Mesendoderm (in vitro differentiated cells): ENCODE measurements at regions not wholly inside any gene's neighbourhood (a gene's known extent, or its start where the extent isn't known, plus 50 kb on each side); places are given as distances from the start of the nearest gene placed in this dataset.

Experiments
- DNase-seq: peaks from one replicate; pipeline ENCODE4 v3.0.0; 2013
- H2AK5ac ChIP-seq: 2 replicates; pipeline ENCODE4 v1.6.1; 2013; ENCODE audit warnings: low read length, inconsistent platforms
- H2BK120ac ChIP-seq: 2 replicates; pipeline ENCODE4 v1.6.1; 2013; ENCODE audit warnings: low read depth, mild to moderate bottlenecking, low read length, moderate library complexity, mixed read lengths
- H2BK15ac ChIP-seq: replicated peaks from 2 replicates; pipeline ENCODE4 v1.6.1; 2013; ENCODE audit warnings: low read depth, mild to moderate bottlenecking, moderate library complexity
- H2BK5ac ChIP-seq: 2 replicates; pipeline ENCODE4 v1.6.1; 2013; ENCODE audit warnings: low read length, inconsistent platforms
- H3K18ac ChIP-seq: 2 replicates; pipeline ENCODE4 v1.6.1; 2013; ENCODE audit warnings: mild to moderate bottlenecking, low read length, mixed read lengths
- H3K23ac ChIP-seq: one replicate; pipeline ENCODE4 v1.6.1; 2013; ENCODE audit warnings: low read length
- H3K27ac ChIP-seq: 2 replicates; pipeline ENCODE4 v1.5.1; 2013; ENCODE audit warnings: low read depth, mild to moderate bottlenecking, inconsistent platforms, low read length, moderate library complexity
- H3K27me3 ChIP-seq: 2 replicates; pipeline ENCODE4 v1.6.1; 2013; ENCODE audit warnings: low read length, control low read depth, mild to moderate bottlenecking, inconsistent platforms; ENCODE audit not compliant: insufficient read depth, poor library complexity
- H3K36me3 ChIP-seq: 2 replicates; pipeline ENCODE4 v1.6.1; 2013; ENCODE audit warnings: low read length, inconsistent platforms; ENCODE audit not compliant: control insufficient read depth, insufficient read depth
- H3K4ac ChIP-seq: one replicate; pipeline ENCODE4 v1.6.1; 2013; ENCODE audit warnings: low read depth, mild to moderate bottlenecking, low read length, moderate library complexity
- H3K4me1 ChIP-seq: 2 replicates; pipeline ENCODE4 v1.6.1; 2013; ENCODE audit warnings: low read depth, low read length, inconsistent platforms; ENCODE audit not compliant: control insufficient read depth
- H3K4me2 ChIP-seq: 2 replicates; pipeline ENCODE4 v1.6.1; 2013; ENCODE audit warnings: low read length
- H3K4me3 ChIP-seq: 2 replicates; pipeline ENCODE4 v1.5.1; 2013; ENCODE audit warnings: mild to moderate bottlenecking, low read length
- H3K56ac ChIP-seq: one replicate; pipeline ENCODE4 v1.6.1; 2013; ENCODE audit warnings: low read length
- H3K79me1 ChIP-seq: 2 replicates; pipeline ENCODE4 v1.6.1; 2013; ENCODE audit warnings: low read length, inconsistent platforms
- H3K79me2 ChIP-seq: 2 replicates; pipeline ENCODE4 v1.6.1; 2013; ENCODE audit warnings: mild to moderate bottlenecking, low read length; ENCODE audit not compliant: control insufficient read depth, insufficient read depth
- H3K9ac ChIP-seq: 2 replicates; pipeline ENCODE4 v1.6.1; 2013; ENCODE audit warnings: low read length, inconsistent platforms
- H4K5ac ChIP-seq: one replicate; pipeline ENCODE4 v1.6.1; 2013; ENCODE audit warnings: low read length
- H4K8ac ChIP-seq: one replicate; pipeline ENCODE4 v1.6.1; 2013; ENCODE audit warnings: low read depth, mild to moderate bottlenecking, control low read depth, low read length, moderate library complexity
- WGBS: extraction: QIAGEN DNeasy Blood & Tissue Kit; methylation state at CpG from one replicate; pipeline ENCODE4 v1.1.7; 2013; ENCODE audit warnings: low lambda C conversion rate, missing lambda C conversion rate; ENCODE audit not compliant: insufficient coverage; ENCODE audit errors: extremely low coverage; 5-methylcytosine and 5-hydroxymethylcytosine counted together

DNA sequence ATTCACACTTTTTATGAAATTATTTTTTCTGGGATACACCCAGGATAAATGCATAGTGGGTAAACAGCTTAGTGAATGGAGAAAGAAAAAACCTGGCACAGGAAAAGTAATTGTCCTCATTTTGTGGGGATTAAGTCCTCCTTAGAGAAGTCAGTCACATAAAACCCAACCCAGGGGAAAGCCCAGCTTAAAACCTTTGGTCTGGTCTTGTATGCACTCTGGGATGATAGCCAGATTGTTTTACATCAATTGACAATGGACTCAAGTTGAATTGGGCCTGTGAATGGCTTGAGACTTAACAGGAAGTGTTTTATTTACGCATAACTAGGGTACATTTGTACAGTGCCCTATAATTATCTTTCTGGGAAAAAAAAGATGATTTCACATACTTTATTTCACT lies 561.3 kb upstream of the GRIA3 start:
- no peak overlapping the region for H3K9ac ChIP-seq
- DNase-seq, result no peak

DNA sequence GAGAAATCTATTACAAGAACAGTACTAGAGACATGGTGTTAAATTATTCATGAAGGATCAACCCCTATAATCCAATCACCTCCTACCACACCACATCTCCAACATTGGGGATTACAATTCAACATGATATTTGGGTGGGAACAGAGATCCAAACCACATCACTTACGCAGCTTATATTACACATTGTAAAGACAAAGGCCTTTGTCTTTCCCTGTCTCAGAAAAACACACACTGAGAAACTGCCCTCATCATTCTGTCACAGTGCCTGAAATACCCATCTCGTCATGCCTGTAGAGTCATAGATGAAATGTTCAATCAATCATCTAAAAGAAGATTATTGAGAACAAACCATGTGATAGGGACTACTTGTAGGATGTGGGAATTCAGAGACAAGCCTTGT lies 558.8 kb upstream of the GRIA3 start:
- H3K79me1 ChIP-seq, result no peaks in the 10 kb centered on the region
- H3K4me1 ChIP-seq, result no peaks in the 10 kb centered on the region
- no peak overlapping the region for H4K5ac ChIP-seq
- H3K36me3 ChIP-seq, result no peaks in the 10 kb centered on the region
- no peak overlapping the region for H2BK15ac ChIP-seq
- H3K4me3 ChIP-seq, result no peak overlapping the region
- H2AK5ac ChIP-seq, result no peak overlapping the region
- H3K4ac ChIP-seq, result no peak overlapping the region
- DNase-seq, result no peak
- H3K4me2 ChIP-seq, result no peak overlapping the region
- no peak overlapping the region for H3K56ac ChIP-seq
- no peak overlapping the region for H2BK5ac ChIP-seq
- H3K27me3 ChIP-seq, result no peaks in the 10 kb centered on the region
- no peak overlapping the region for H2BK120ac ChIP-seq
- H3K27ac ChIP-seq, result no peak overlapping the region
- H3K18ac ChIP-seq, result no peak overlapping the region
- no peak overlapping the region for H3K23ac ChIP-seq
- H3K79me2 ChIP-seq, result no peaks in the 10 kb centered on the region
- no peak overlapping the region for H3K9ac ChIP-seq
- WGBS, result no CpG with 5 or more reads among the region's 2 CpGs
- H4K8ac ChIP-seq, result no peak overlapping the region

More for the DNA sequence above, 561.3 kb upstream of the GRIA3 start:
- H2BK15ac ChIP-seq, result no peak overlapping the region
- H3K27ac ChIP-seq, result no peak overlapping the region
- H3K18ac ChIP-seq, result no peak overlapping the region
- H3K4me1 ChIP-seq, result no peaks in the 10 kb centered on the region
- H2BK120ac ChIP-seq, result no peak overlapping the region
- no peak overlapping the region for H4K5ac ChIP-seq
- no peaks in the 10 kb centered on the region for H3K27me3 ChIP-seq
- no peak overlapping the region for H3K4me2 ChIP-seq
- H3K23ac ChIP-seq, result no peak overlapping the region
- H3K4me3 ChIP-seq, result no peak overlapping the region
- H3K36me3 ChIP-seq, result no peaks in the 10 kb centered on the region
- H2BK5ac ChIP-seq, result no peak overlapping the region
- H3K79me1 ChIP-seq, result no peaks in the 10 kb centered on the region
- no peak overlapping the region for H4K8ac ChIP-seq
- no peaks in the 10 kb centered on the region for H3K79me2 ChIP-seq
- no peak overlapping the region for H2AK5ac ChIP-seq
- no peak overlapping the region for H3K4ac ChIP-seq
- WGBS, result no CpG with 5 or more reads among the region's 1 CpG
- H3K56ac ChIP-seq, result no peak overlapping the region

DNA sequence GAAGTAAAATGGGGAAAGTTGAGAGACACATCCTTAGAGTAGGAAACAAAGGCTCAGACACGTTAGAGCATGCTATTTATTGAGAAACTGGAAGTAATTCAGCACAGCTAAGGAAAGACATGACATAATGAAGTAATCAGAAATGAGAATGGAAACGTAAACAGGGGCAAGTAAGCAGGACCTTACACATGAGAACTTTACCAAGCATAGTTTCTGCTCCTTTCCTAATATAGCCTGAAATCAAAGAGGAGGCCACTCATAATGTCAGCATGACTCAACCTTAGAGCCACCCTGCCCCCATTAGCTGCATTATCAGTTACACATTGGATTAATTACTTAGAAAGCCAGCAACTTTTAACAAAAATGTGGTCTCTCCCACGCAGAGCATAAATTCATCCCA lies 558.3 kb upstream of the GRIA3 start:
- Histone ChIP-seq H2BK120ac (no peak overlapping the region), H3K4me3 (no peak overlapping the region), H3K18ac (no peak overlapping the region), H2AK5ac (no peak overlapping the region), H3K4ac (no peak overlapping the region), H3K36me3 (no peaks in the 10 kb centered on the region), H4K5ac (no peak overlapping the region), H3K79me1 (no peaks in the 10 kb centered on the region), H3K4me2 (no peak overlapping the region), H3K4me1 (no peaks in the 10 kb centered on the region), H2BK15ac (no peak overlapping the region), H3K23ac (no peak overlapping the region), H3K56ac (no peak overlapping the region), H4K8ac (no peak overlapping the region), H2BK5ac (no peak overlapping the region), H3K27ac (no peak overlapping the region), H3K79me2 (no peaks in the 10 kb centered on the region), H3K9ac (no peak overlapping the region), H3K27me3 (no peaks in the 10 kb centered on the region)
- no CpG with 5 or more reads among the region's 3 CpGs for WGBS
- no peak for DNase-seq

DNA sequence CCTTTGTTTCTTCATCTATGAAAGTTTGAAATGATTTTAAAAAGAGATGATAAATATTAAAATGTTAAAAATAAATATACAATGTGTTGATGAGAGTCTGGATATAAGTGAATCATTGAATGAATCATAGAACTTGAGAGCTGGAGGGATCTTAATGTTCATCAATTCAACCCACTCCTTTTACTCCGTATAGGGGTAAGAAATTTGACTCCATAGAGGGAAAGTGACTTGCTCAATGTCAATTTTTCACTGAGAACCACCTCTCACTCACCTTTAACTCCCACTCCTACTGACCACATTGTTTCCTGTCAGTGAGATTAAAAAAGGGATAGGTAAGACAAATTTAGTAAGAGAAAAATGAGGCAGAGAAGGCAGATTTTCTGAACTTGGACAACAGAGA lies 557.2 kb upstream of the GRIA3 start:
- Histone ChIP-seq H3K4me1 (no peaks in the 10 kb centered on the region), H3K27me3 (no peaks in the 10 kb centered on the region), H4K8ac (no peak overlapping the region), H3K79me2 (no peaks in the 10 kb centered on the region), H3K36me3 (no peaks in the 10 kb centered on the region), H3K56ac (no peak overlapping the region), H2AK5ac (no peak overlapping the region), H3K4ac (no peak overlapping the region), H3K79me1 (no peaks in the 10 kb centered on the region), H3K4me3 (no peak overlapping the region), H2BK5ac (no peak overlapping the region), H4K5ac (no peak overlapping the region), H3K27ac (no peak overlapping the region), H3K18ac (no peak overlapping the region), H2BK120ac (no peak overlapping the region), H3K9ac (no peak overlapping the region), H3K4me2 (no peak overlapping the region), H3K23ac (no peak overlapping the region), H2BK15ac (no peak overlapping the region)
- no peak for DNase-seq
- WGBS, result no CpG with 5 or more reads among the region's 1 CpG

DNA sequence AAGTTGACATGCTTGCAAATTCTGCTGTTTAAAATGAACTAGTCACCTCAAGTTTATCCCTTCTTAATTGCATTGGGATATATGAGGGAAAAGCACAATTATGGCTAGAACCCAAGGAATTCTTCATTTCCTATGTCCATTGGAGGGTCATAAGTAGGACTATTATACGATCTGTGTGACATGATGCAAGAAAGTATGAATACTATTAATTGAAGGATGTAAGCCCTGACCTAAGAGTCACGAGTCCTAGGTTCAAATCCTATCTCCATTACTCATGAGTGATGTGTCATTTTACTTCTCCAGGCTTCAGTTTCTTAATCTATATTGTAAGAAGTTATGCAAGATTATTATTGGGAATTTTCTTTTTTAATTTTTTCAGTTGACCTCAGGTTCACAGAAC lies 542.9 kb upstream of the GRIA3 start:
- Histone ChIP-seq H3K36me3 (no peaks in the 10 kb centered on the region), H3K4me3 (no peak overlapping the region), H3K4me1 (no peaks in the 10 kb centered on the region), H3K56ac (no peak overlapping the region), H3K79me2 (no peaks in the 10 kb centered on the region), H3K23ac (no peak overlapping the region), H3K4me2 (no peak overlapping the region), H3K4ac (no peak overlapping the region), H2BK120ac (no peak overlapping the region), H2BK15ac (no peak overlapping the region), H3K27me3 (no peaks in the 10 kb centered on the region), H3K9ac (no peak overlapping the region), H3K79me1 (no peaks in the 10 kb centered on the region), H3K18ac (no peak overlapping the region), H4K8ac (no peak overlapping the region), H2BK5ac (no peak overlapping the region), H4K5ac (no peak overlapping the region), H3K27ac (no peak overlapping the region), H2AK5ac (no peak overlapping the region)
- WGBS, result no CpG with 5 or more reads among the region's 2 CpGs
- DNase-seq, result no peak

- H3K56ac ChIP-seq, result no peak overlapping the region
- H3K23ac ChIP-seq, result no peak overlapping the region
- no peak overlapping the region for H2BK5ac ChIP-seq
- no peak overlapping the region for H2BK120ac ChIP-seq
- no peak overlapping the region for H3K18ac ChIP-seq
- H3K36me3 ChIP-seq, result no peaks in the 10 kb centered on the region
- no peaks in the 10 kb centered on the region for H3K79me2 ChIP-seq
- no peak overlapping the region for H2BK15ac ChIP-seq
- H3K4me3 ChIP-seq, result no peak overlapping the region
- H3K27ac ChIP-seq, result no peak overlapping the region
- no peak for DNase-seq
- no peaks in the 10 kb centered on the region for H3K4me1 ChIP-seq
- no peak overlapping the region for H2AK5ac ChIP-seq
- H4K8ac ChIP-seq, result no peak overlapping the region
- H3K79me1 ChIP-seq, result no peaks in the 10 kb centered on the region
- no peak overlapping the region for H4K5ac ChIP-seq
- WGBS, result no CpG with 5 or more reads among the region's 4 CpGs
- no peak overlapping the region for H3K9ac ChIP-seq
- H3K4me2 ChIP-seq, result no peak overlapping the region
- H3K4ac ChIP-seq, result no peak overlapping the region
- H3K27me3 ChIP-seq, result no peaks in the 10 kb centered on the region
Observed at GRCh38 chrX:122641826-122642225, 542.3 kb upstream of the GRIA3 start.
